SK-N-SH (cell line): ENCODE measurements at regions not wholly inside any gene's neighbourhood (a gene's known extent, or its start where the extent isn't known, plus 50 kb on each side); places are given as distances from the start of the nearest gene placed in this dataset.
A peak's percentile ranks its signal among the peaks of the same experiment; 100 is the strongest.

Experiments used
- CTCF ChIA-PET: fragments of 300-600, 350-600 bp; formaldehyde crosslinking; extraction: SDS; loops from one replicate; lab custom pipeline; 2021; lab: Yijun Ruan, JAX
- POLR2A ChIA-PET: fragments of 350-600 bp; sonication (Branson Sonifier 250); formaldehyde crosslinking; extraction: SDS; loops from one replicate; lab custom pipeline; 2020; ENCODE audit warnings: antibody characterized with exemption, inconsistent platforms; lab: Yijun Ruan, JAX
- DNase-seq: peaks from one replicate; pipeline ENCODE4 v3.0.0; 2012
- H2AFZ ChIP-seq: fragments of 200-600 bp; sonication (generic); 2 replicates; pipeline ENCODE4 v1.8.1; 2016; ENCODE audit warnings: antibody characterized with exemption, mild to moderate bottlenecking, low read depth
- H3F3A ChIP-seq: fragments of 200-600 bp; sonication (generic); replicated peaks from 2 replicates; pipeline ENCODE3; 2016; ENCODE audit warnings: antibody characterized with exemption, mild to moderate bottlenecking; ENCODE audit not compliant: insufficient read depth
- H3K27ac ChIP-seq, 2 experiments: fragments of 200-500 bp in 1 of 2; fragments of 200-600 bp in 1 of 2; sonication (Bioruptor generic) in 1 of 2; sonication (generic), shearing (Covaris generic) in 1 of 2; 2 replicates each; pipeline versions ENCODE4 v1.5.1 to v1.6.1; 2014 to 2016; ENCODE audit warnings: low read depth in 2 of 2, inconsistent platforms in 1 of 2, low read length in 1 of 2, mild to moderate bottlenecking in 1 of 2, mixed read lengths in 1 of 2
- H3K27me3 ChIP-seq: fragments of 200-600 bp; sonication (generic), shearing (Covaris generic); 2 replicates; pipeline ENCODE4 v1.6.1; 2016; ENCODE audit warnings: mixed run types; ENCODE audit not compliant: insufficient read depth
- H3K36me3 ChIP-seq, 2 experiments: fragments of 200-500 bp in 1 of 2; fragments of 200-600 bp in 1 of 2; sonication (Bioruptor generic) in 1 of 2; sonication (generic) in 1 of 2; replicated peaks in 1 of 2; 2 replicates each; pipeline versions ENCODE3 to v1.5.1; 2014 to 2016; ENCODE audit warnings: low read length in 1 of 2, mild to moderate bottlenecking in 1 of 2; ENCODE audit not compliant: insufficient read depth in 2 of 2, control insufficient read depth in 1 of 2
- H3K4me1 ChIP-seq, 2 experiments: fragments of 200-500 bp in 1 of 2; fragments of 200-600 bp in 1 of 2; sonication (Bioruptor generic) in 1 of 2; sonication (generic), shearing (Covaris generic) in 1 of 2; 2 replicates each; pipeline versions ENCODE4 v1.5.1 to v1.6.1; 2014 to 2016; ENCODE audit warnings: low read depth in 1 of 2, low read length in 1 of 2, mixed run types in 1 of 2; ENCODE audit not compliant: insufficient read depth in 2 of 2, control insufficient read depth in 1 of 2
- H3K4me2 ChIP-seq: fragments of 200-600 bp; sonication (generic), shearing (Covaris generic); 2 replicates; pipeline ENCODE4 v1.6.1; 2017; ENCODE audit warnings: mixed run types
- H3K4me3 ChIP-seq, 2 experiments: fragments of 200-500 bp in 1 of 2; fragments of 200-600 bp in 1 of 2; sonication (Bioruptor generic) in 1 of 2; sonication (generic), shearing (Covaris generic) in 1 of 2; 2 replicates each; pipeline versions ENCODE4 v1.5.1 to v1.8.1; 2014 to 2016; ENCODE audit warnings: low read depth in 2 of 2, inconsistent platforms in 1 of 2, low read length in 1 of 2, mild to moderate bottlenecking in 1 of 2, mixed read lengths in 1 of 2, moderate library complexity in 1 of 2
- H3K79me2 ChIP-seq: fragments of 200-600 bp; sonication (generic); 2 replicates; pipeline ENCODE4 v1.8.1; 2017; ENCODE audit warnings: mild to moderate bottlenecking; ENCODE audit not compliant: insufficient read depth
- H3K9ac ChIP-seq: fragments of 200-600 bp; sonication (generic); 2 replicates; pipeline ENCODE4 v1.6.1; 2017; ENCODE audit warnings: mixed run types
- H3K9me2 ChIP-seq: fragments of 200-600 bp; sonication (generic); 2 replicates; pipeline ENCODE4 v1.6.1; 2017; ENCODE audit warnings: mixed run types
- H3K9me3 ChIP-seq: fragments of 200-600 bp; sonication (generic); 2 replicates; pipeline ENCODE4 v1.6.1; 2017; ENCODE audit warnings: mixed run types, mild to moderate bottlenecking, moderate library complexity
- H4K20me1 ChIP-seq: fragments of 200-600 bp; sonication (generic); 2 replicates; pipeline ENCODE4 v1.6.1; 2017; ENCODE audit warnings: mild to moderate bottlenecking, mixed run types; ENCODE audit not compliant: insufficient read depth
- EZH2phosphoT487 ChIP-seq: fragments of 200-600 bp; sonication (generic); IDR thresholded peaks from 2 replicates; pipeline ENCODE4 v1.6.1; 2017; ENCODE audit warnings: low read depth, mixed run types, mild to moderate bottlenecking, antibody characterized with exemption, moderate library complexity, borderline replicate concordance
- FOSL2 ChIP-seq: IDR thresholded peaks from 2 replicates; pipeline ENCODE4 v1.4.0; 2012; ENCODE audit warnings: low read depth, mild to moderate bottlenecking, moderate library complexity, borderline replicate concordance
- FOXJ3 ChIP-seq: sonication (generic); formaldehyde crosslinking; IDR thresholded peaks from 2 replicates; pipeline ENCODE4 v1.5.1; 2020; ENCODE audit warnings: mild to moderate bottlenecking, missing genetic modification reagents
- GATA2 ChIP-seq: sonication (generic); formaldehyde crosslinking; IDR thresholded peaks from 2 replicates; pipeline ENCODE4 v1.5.0; 2020; ENCODE audit warnings: mild to moderate bottlenecking, missing genetic modification reagents
- MAX ChIP-seq: IDR thresholded peaks from 2 replicates; pipeline ENCODE4 v1.4.0; 2012; ENCODE audit warnings: low read depth
- MXI1 ChIP-seq: IDR thresholded peaks from 2 replicates; pipeline ENCODE4 v1.6.1; 2012; ENCODE audit warnings: mild to moderate bottlenecking, low read depth, low read length, improper control_type of control experiment
- RXRA ChIP-seq: IDR thresholded peaks from 2 replicates; pipeline ENCODE4 v1.4.0; 2012; ENCODE audit warnings: low read depth, mild to moderate bottlenecking, borderline replicate concordance
- TAF1 ChIP-seq: IDR thresholded peaks from 2 replicates; pipeline ENCODE4 v1.6.1; 2012; ENCODE audit warnings: low read depth, mild to moderate bottlenecking, low read length, moderate library complexity, borderline replicate concordance
- TEAD4 ChIP-seq: IDR thresholded peaks from 2 replicates; pipeline ENCODE4 v1.4.0; 2012; ENCODE audit warnings: mild to moderate bottlenecking, borderline replicate concordance; ENCODE audit not compliant: insufficient read depth
- WGBS: methylation state at CpG from one replicate; pipeline ENCODE4 v1.1.6; 2017; ENCODE audit warnings: low lambda C conversion rate; 5-methylcytosine and 5-hydroxymethylcytosine counted together
- TF ChIP-seq, protein P1 (sequence below): fragments of 150-350 bp; IDR thresholded peaks from 2 replicates; pipeline ENCODE4 v1.6.1; 2016; ENCODE audit warnings: mild to moderate bottlenecking, low read depth, low read length

DNA sequence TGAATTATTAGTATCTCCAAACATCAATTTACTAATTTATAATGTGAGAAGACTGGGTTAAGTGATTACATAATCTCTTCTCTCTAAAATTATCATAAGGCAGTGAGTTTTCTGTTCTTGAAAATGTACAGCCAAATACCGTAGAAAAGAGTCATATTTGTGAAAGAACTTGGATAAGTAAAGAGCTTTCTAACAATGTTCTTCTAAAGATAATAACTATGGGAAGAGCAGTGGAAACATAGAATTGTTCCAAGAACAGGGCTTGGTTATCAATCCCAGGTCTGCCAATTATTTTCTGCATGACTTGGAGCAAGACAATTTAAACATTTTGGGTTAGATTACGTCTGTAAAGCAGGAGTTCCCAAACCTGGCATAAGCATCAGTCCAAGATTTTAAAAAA, 198.1 kb upstream of the SGK1 start:
- H3K27me3 ChIP-seq: no peaks in the 10 kb centered on the region
- no peaks in the 10 kb centered on the region for H3K9me2 ChIP-seq
- no peak overlapping the region for H3K4me3 ChIP-seq
- TF ChIP-seq MAX: no peak
- TF ChIP-seq GATA2 (CRISPR knock-in tag): no peak
- no peak for TF ChIP-seq RXRA
- no peaks in the 10 kb centered on the region for H3K79me2 ChIP-seq
- ChIA-PET CTCF (interaction anchor here (1.0 kb wide), 1 partner anchor 9 kb away, joined by 3 read pairs; no protein-coding TSS in a partner anchor), POLR2A (no interaction called here)
- 95% methylated on average over 2 of the region's 2 CpGs for WGBS
- DNase-seq: no peak
- H3K9me3 ChIP-seq: no peaks in the 10 kb centered on the region
- H3F3A ChIP-seq: peaks cover 23% of the 10 kb centered on the region
- H3K27ac ChIP-seq: peak overlapping the region in 1 of 2 experiments; percentile 93; a peak in 1 of 4 replicates
- H3K4me2 ChIP-seq: no peak overlapping the region
- peaks cover 14 to 52% of the 10 kb centered on the region in 2 experiments; a peak in 3 of 4 replicates for H3K4me1 ChIP-seq
- no peaks in the 10 kb centered on the region for H3K36me3 ChIP-seq
- H4K20me1 ChIP-seq: no peaks in the 10 kb centered on the region
- no peak overlapping the region for H3K9ac ChIP-seq
- H2AFZ ChIP-seq: no peak overlapping the region

DNA sequence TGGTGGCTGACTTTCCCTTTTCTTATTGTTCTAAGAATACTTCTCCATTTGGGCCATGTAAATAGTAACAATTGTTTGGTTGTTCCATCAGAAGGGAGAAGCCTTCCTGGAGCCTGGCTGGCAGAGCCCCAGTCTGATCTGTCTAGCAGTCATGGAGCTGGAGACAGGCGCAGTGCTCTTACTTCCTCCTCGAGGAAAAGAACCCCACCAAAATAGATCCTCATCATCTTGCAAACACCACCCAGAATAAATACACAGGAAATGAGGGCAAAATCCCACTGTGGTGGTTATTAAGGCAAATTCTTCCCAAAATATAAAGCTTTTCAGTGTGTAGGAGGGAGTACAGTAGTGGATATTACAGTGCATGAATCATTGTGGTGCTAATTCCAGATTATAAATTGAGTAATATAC, 195.1 kb upstream of the SGK1 start:
- H3K9me3 ChIP-seq: no peaks in the 10 kb centered on the region
- no peaks in the 10 kb centered on the region for H3K27me3 ChIP-seq
- no peak overlapping the region for H3K4me3 ChIP-seq
- H3K79me2 ChIP-seq: no peaks in the 10 kb centered on the region
- no peak for DNase-seq
- H2AFZ ChIP-seq: peak overlapping the region; percentile 80; the same call in 1 of the 2 replicates
- peaks cover 10 to 25% of the 10 kb centered on the region in 2 experiments; a peak in 3 of 4 replicates for H3K4me1 ChIP-seq
- H3K4me2 ChIP-seq: 0 out of 2 replicates have a peak overlapping the region, but pooled peaks have one; percentile 1
- peak overlapping the region in 1 of 2 experiments; percentile 37; a peak in 2 of 4 replicates for H3K27ac ChIP-seq
- no peaks in the 10 kb centered on the region for H3K36me3 ChIP-seq
- ChIA-PET POLR2A (no interaction called here), CTCF (interaction anchor here (0.8 to 1.2 kb wide), 2 partner anchors 8 to 390 kb away, joined by 3 read pairs; no protein-coding TSS in a partner anchor)
- TF ChIP-seq FOXJ3 (CRISPR knock-in tag): no peak
- TF ChIP-seq TEAD4: no peak
- TF ChIP-seq MXI1: no peak
- no peak for TF ChIP-seq EZH2phosphoT487
- TF ChIP-seq GATA2 (CRISPR knock-in tag): no peak
- no peak for TF ChIP-seq TAF1
- peaks cover 20% of the 10 kb centered on the region for H3F3A ChIP-seq
- no peaks in the 10 kb centered on the region for H4K20me1 ChIP-seq
- H3K9me2 ChIP-seq: no peaks in the 10 kb centered on the region
- H3K9ac ChIP-seq: no peak overlapping the region
- 50% methylated on average over 2 of the region's 2 CpGs for WGBS

DNA sequence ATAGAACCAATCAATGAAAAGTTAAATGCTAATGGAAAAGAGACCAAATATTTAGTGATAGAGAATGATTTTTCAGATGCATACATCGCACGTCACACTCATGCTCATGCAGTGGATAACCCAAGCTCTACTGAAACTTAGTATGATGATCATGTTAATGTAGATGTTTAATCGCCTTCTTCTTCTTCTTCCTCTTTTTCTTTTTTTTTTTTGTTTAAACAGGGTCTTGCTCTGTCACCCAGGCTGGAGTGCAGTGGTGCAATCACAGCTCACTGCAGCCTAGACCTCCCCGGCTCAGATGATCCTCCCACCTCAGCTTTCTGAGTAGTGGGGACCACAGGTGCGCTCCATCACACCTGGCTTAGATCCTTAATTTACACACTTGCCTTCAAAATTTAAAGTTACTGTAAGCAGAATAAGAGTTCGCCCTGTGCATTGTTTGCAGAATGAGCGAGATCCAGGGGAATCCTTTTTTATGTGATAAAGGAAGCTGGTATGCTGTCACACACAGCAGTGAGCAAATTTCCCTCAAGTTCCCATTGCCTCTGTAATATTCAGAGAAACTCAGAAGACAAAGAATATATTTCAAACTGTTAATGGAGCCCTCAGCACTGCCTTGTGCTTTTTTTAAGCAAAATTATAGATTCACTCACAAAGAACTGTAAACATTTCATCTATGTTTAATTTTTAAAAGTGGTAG, 194.2 kb upstream of the SGK1 start:
- CTCF ChIA-PET: interaction anchor here (1.2 to 1.5 kb wide), 2 partner anchors 16 to 389 kb away, joined by 3 read pairs; no protein-coding TSS in a partner anchor
- no peak overlapping the region for H3K4me3 ChIP-seq

More for the DNA sequence above, 194.2 kb upstream of the SGK1 start:
- Histone ChIP-seq H3K4me2 (no peak overlapping the region), H3K4me1 (peaks cover 2 to 22% of the 10 kb centered on the region in 2 experiments; a peak in 3 of 4 replicates), H4K20me1 (no peaks in the 10 kb centered on the region), H3K27me3 (no peaks in the 10 kb centered on the region), H3K27ac (no peak overlapping the region), H3K9ac (no peak overlapping the region), H3K79me2 (no peaks in the 10 kb centered on the region), H3K9me3 (no peaks in the 10 kb centered on the region), H3K9me2 (no peaks in the 10 kb centered on the region), H3F3A (peaks cover 11% of the 10 kb centered on the region), H2AFZ (no peak overlapping the region), H3K36me3 (no peaks in the 10 kb centered on the region)
- WGBS: 93% methylated on average over 7 of the region's 7 CpGs
- POLR2A ChIA-PET: no interaction called here
- no peak for DNase-seq
- TF ChIP-seq, protein P1, sequence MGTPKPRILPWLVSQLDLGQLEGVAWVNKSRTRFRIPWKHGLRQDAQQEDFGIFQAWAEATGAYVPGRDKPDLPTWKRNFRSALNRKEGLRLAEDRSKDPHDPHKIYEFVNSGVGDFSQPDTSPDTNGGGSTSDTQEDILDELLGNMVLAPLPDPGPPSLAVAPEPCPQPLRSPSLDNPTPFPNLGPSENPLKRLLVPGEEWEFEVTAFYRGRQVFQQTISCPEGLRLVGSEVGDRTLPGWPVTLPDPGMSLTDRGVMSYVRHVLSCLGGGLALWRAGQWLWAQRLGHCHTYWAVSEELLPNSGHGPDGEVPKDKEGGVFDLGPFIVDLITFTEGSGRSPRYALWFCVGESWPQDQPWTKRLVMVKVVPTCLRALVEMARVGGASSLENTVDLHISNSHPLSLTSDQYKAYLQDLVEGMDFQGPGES: no peak
- TF ChIP-seq TAF1 (no peak), FOSL2 (no peak)
